Prostate gland (tissue), 2 donors: ENCODE measurements at regions not wholly inside any gene's neighbourhood (a gene's known extent, or its start where the extent isn't known, plus 50 kb on each side); places are given as distances from the start of the nearest gene placed in this dataset.

ENCODE experiments used
- CTCF ChIP-seq, 4 experiments: fragments of 200-600 bp in 2 of 4; fragments of 450-650 bp in 2 of 4; sonication (generic) in 2 of 4; IDR thresholded peaks; 1 replicate in 3 of 4; 2 replicates in 1 of 4; pipeline ENCODE4 v1.5.1; 2016 to 2019; ENCODE audit warnings: antibody characterized with exemption in 4 of 4, mild to moderate bottlenecking in 2 of 4, moderate library complexity in 2 of 4
- POLR2A ChIP-seq: fragments of 450-650 bp; IDR thresholded peaks from one replicate; pipeline ENCODE4 v1.6.1; 2016; ENCODE audit warnings: antibody characterized with exemption, mild to moderate bottlenecking
- POLR2AphosphoS5 ChIP-seq: sonication (generic); formaldehyde crosslinking; IDR thresholded peaks from one replicate; pipeline ENCODE4 v1.6.1; 2017; ENCODE audit warnings: antibody characterized with exemption

GRCh38 chr7:131800531-131800930 is 244.1 kb upstream of the PODXL start:
- TF ChIP-seq POLR2A (no peak), CTCF (IDR thresholded peaks at IDR 0.05) (no peak), POLR2AphosphoS5 (no peak)
